HG03095 (cell line): ENCODE measurements at regions not wholly inside any gene's neighbourhood (a gene's known extent, or its start where the extent isn't known, plus 50 kb on each side); places are given as distances from the start of the nearest gene placed in this dataset.
"Not testable (repeated sequence)": the region's sequence is repeated elsewhere in the genome, so short reads cannot be mapped to it uniquely, and the experiment has no call there.

Experiments
- ATAC-seq: cut with Tn5 transposase; IDR thresholded peaks from one replicate; pipeline ENCODE4 v1.9.1; 2021; ENCODE audit warnings: moderate library complexity; ENCODE audit not compliant: unreplicated experiment

GRCh38 chr11:13216019-13216710, 61.4 kb upstream of the BMAL1 start:
- no peak for ATAC-seq

GRCh38 chr11:13216711-13217075, 60.9 kb upstream of the BMAL1 start:
- ATAC-seq, result no peak

- ATAC-seq, result not testable (repeated sequence)
Observed at GRCh38 chr11:13218685-13219084, 58.9 kb upstream of the BMAL1 start.

GRCh38 chr11:13220148-13220547, 57.4 kb upstream of the BMAL1 start:
- ATAC-seq, result no peak

- no peak for ATAC-seq
Observed at GRCh38 chr11:13221722-13222121, 55.9 kb upstream of the BMAL1 start.

GRCh38 chr11:13222285-13222684, 55.3 kb upstream of the BMAL1 start:
- no peak for ATAC-seq

GRCh38 chr11:13223112-13223511, 54.5 kb upstream of the BMAL1 start:
- ATAC-seq, result no peak

- ATAC-seq, result no peak
Observed at GRCh38 chr11:13224324-13224723, 53.3 kb upstream of the BMAL1 start.

GRCh38 chr11:13225038-13226001, 52.3 kb upstream of the BMAL1 start:
- no peak for ATAC-seq

GRCh38 chr11:13227676-13228255, 49.8 kb upstream of the BMAL1 start:
- ATAC-seq, result no peak
